Esophagus muscularis mucosa (tissue), 4 donors: ENCODE measurements at regions not wholly inside any gene's neighbourhood (a gene's known extent, or its start where the extent isn't known, plus 50 kb on each side); places are given as distances from the start of the nearest gene placed in this dataset.
"Not testable (repeated sequence)": the region's sequence is repeated elsewhere in the genome, so short reads cannot be mapped to it uniquely, and the experiment has no call there.

Source experiments
- EP300 ChIP-seq: sonication (generic); formaldehyde crosslinking; IDR thresholded peaks from one replicate; pipeline ENCODE4 v1.6.1; 2017; ENCODE audit warnings: antibody characterized with exemption
- POLR2A ChIP-seq: fragments of 450-650 bp; IDR thresholded peaks from one replicate; pipeline ENCODE4 v1.6.1; 2017; ENCODE audit warnings: antibody characterized with exemption, moderate library complexity, mild to moderate bottlenecking, low read depth
- TF ChIP-seq, protein P1 (sequence below), 3 experiments: fragments of 200-600 bp in 2 of 3; fragments of 450-650 bp in 1 of 3; sonication (generic) in 2 of 3; IDR thresholded peaks; one replicate each; pipeline ENCODE4 v1.5.1; 2017 to 2019; ENCODE audit warnings: antibody characterized with exemption in 3 of 3, mild to moderate bottlenecking in 2 of 3, moderate library complexity in 1 of 3

GRCh38 chr18:14458009-14458945 lies 85.1 kb downstream of the POTEC start:
- not testable (repeated sequence) for TF ChIP-seq POLR2A, EP300
- TF ChIP-seq, protein P1, sequence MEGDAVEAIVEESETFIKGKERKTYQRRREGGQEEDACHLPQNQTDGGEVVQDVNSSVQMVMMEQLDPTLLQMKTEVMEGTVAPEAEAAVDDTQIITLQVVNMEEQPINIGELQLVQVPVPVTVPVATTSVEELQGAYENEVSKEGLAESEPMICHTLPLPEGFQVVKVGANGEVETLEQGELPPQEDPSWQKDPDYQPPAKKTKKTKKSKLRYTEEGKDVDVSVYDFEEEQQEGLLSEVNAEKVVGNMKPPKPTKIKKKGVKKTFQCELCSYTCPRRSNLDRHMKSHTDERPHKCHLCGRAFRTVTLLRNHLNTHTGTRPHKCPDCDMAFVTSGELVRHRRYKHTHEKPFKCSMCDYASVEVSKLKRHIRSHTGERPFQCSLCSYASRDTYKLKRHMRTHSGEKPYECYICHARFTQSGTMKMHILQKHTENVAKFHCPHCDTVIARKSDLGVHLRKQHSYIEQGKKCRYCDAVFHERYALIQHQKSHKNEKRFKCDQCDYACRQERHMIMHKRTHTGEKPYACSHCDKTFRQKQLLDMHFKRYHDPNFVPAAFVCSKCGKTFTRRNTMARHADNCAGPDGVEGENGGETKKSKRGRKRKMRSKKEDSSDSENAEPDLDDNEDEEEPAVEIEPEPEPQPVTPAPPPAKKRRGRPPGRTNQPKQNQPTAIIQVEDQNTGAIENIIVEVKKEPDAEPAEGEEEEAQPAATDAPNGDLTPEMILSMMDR (IDR thresholded peaks at IDR 0.05): peak; percentile 49 to 71 (median 60)
